ENCODE measurements at regions not wholly inside any gene's neighbourhood (a gene's known extent, or its start where the extent isn't known, plus 50 kb on each side); places are given as distances from the start of the nearest gene placed in this dataset.

GRCh38 chr1:162992945-162993344 is 76.2 kb upstream of the RGS4 start:
- no peak for TF ChIP-seq CTCF (IDR thresholded peaks at IDR 0.05; ENCODE audit: control extremely low read depth, extremely low read depth, low read depth, missing control alignments)
- CTCF ChIA-PET, result no interaction called here
- DNase-seq (ENCODE audit: extremely low spot score), result no peak
- POLR2A ChIA-PET, result no interaction called here

- ChIA-PET CTCF (no interaction called here), POLR2A (no interaction called here)
- TF ChIP-seq CTCF (IDR thresholded peaks at IDR 0.05; ENCODE audit: control extremely low read depth, extremely low read depth, low read depth, missing control alignments), result no peak
- DNase-seq (ENCODE audit: extremely low spot score), result no peak
Observed at GRCh38 chr1:162991444-162991843, 77.7 kb upstream of the RGS4 start.

- TF ChIP-seq CTCF (IDR thresholded peaks at IDR 0.05; ENCODE audit: control extremely low read depth, extremely low read depth, low read depth, missing control alignments), result no peak
- no peak for DNase-seq (ENCODE audit: extremely low spot score)
- ChIA-PET POLR2A (no interaction called here), CTCF (interaction anchor here (1.1 kb wide), 1 partner anchor 10 kb away, joined by 3 read pairs; no protein-coding TSS in a partner anchor)
Observed at GRCh38 chr1:162990665-162991064, 78.5 kb upstream of the RGS4 start.

- CTCF ChIA-PET, result no interaction called here
- no peak for TF ChIP-seq CTCF (IDR thresholded peaks at IDR 0.05; ENCODE audit: control extremely low read depth, extremely low read depth, low read depth, missing control alignments)
- DNase-seq (ENCODE audit: extremely low spot score), result no peak
- POLR2A ChIA-PET, result no interaction called here
Observed at GRCh38 chr1:162988869-162989268, 80.3 kb upstream of the RGS4 start.

- ChIA-PET POLR2A (no interaction called here), CTCF (interaction anchor here (1.0 to 1.1 kb wide), 2 partner anchors 23 to 187 kb away, joined by 3 to 5 read pairs; no protein-coding TSS in a partner anchor)
- no peak for TF ChIP-seq CTCF (IDR thresholded peaks at IDR 0.05; ENCODE audit: control extremely low read depth, extremely low read depth, low read depth, missing control alignments)
- DNase-seq (ENCODE audit: extremely low spot score), result no peak
Observed at GRCh38 chr1:162987866-162988265, 81.3 kb upstream of the RGS4 start.

- TF ChIP-seq CTCF (IDR thresholded peaks at IDR 0.05; ENCODE audit: control extremely low read depth, extremely low read depth, low read depth, missing control alignments), result no peak
- POLR2A ChIA-PET, result no interaction called here
- no peak for DNase-seq (ENCODE audit: extremely low spot score)
- CTCF ChIA-PET, result interaction anchor here (1.0 kb wide), 1 partner anchor 9 kb away, joined by 3 read pairs; no protein-coding TSS in a partner anchor
Observed at GRCh38 chr1:162985816-162986435, 83.2 kb upstream of the RGS4 start.
